ENCODE measurements at regions not wholly inside any gene's neighbourhood (a gene's known extent, or its start where the extent isn't known, plus 50 kb on each side); places are given as distances from the start of the nearest gene placed in this dataset.

DNA sequence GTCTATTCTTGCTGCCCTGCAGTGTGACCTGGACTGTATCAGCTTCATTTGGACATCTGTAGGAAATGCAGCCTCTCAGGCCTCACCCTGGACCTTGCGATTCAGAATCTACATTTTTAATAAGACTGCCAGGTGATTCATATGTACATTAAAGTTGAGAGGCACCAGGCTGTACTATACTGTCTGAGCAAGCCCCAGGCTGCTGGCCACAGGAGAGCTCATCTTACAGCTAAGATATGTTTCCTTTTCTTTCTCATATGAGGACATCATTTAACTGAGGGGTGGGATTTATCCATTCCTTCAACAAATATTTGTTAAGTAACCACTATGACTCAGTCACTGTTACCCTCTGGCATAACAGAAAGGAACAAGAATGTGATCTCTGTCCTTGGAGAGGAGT, 78.2 kb upstream of the GCFC2 start:
- BruUV-seq (replicated peaks): no TSS peak
- H4K20me1 ChIP-seq (ENCODE audit: insufficient read depth, low read length): no peaks in the 10 kb centered on the region
- 55% methylated on average over 1 of the region's 1 CpG for WGBS (ENCODE audit: low lambda C conversion rate)
- FAIRE-seq: no peak
- no peak overlapping the region for H3K9ac ChIP-seq (ENCODE audit: insufficient read depth, low read depth, low read length)
- H3K4me2 ChIP-seq (ENCODE audit: low read depth, low read length): no peak overlapping the region
- peaks cover 0 to 2% of the 10 kb centered on the region in 2 experiments; a peak in 1 of 5 replicates for H3K27me3 ChIP-seq (ENCODE audit: control insufficient read depth in 1 of 2, insufficient read depth in 2 of 2, low read length in 2 of 2)
- TF ChIP-seq, protein P1, sequence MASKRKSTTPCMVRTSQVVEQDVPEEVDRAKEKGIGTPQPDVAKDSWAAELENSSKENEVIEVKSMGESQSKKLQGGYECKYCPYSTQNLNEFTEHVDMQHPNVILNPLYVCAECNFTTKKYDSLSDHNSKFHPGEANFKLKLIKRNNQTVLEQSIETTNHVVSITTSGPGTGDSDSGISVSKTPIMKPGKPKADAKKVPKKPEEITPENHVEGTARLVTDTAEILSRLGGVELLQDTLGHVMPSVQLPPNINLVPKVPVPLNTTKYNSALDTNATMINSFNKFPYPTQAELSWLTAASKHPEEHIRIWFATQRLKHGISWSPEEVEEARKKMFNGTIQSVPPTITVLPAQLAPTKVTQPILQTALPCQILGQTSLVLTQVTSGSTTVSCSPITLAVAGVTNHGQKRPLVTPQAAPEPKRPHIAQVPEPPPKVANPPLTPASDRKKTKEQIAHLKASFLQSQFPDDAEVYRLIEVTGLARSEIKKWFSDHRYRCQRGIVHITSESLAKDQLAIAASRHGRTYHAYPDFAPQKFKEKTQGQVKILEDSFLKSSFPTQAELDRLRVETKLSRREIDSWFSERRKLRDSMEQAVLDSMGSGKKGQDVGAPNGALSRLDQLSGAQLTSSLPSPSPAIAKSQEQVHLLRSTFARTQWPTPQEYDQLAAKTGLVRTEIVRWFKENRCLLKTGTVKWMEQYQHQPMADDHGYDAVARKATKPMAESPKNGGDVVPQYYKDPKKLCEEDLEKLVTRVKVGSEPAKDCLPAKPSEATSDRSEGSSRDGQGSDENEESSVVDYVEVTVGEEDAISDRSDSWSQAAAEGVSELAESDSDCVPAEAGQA (IDR thresholded peaks at IDR 0.05; ENCODE audit: low read depth): no peak
- TF ChIP-seq, protein P1 (CRISPR knock-in tag; IDR thresholded peaks at IDR 0.05; ENCODE audit: borderline replicate concordance): no peak
- TF ChIP-seq ZKSCAN5 (CRISPR knock-in tag; IDR thresholded peaks at IDR 0.05): no peak
- TF ChIP-seq, protein P2, sequence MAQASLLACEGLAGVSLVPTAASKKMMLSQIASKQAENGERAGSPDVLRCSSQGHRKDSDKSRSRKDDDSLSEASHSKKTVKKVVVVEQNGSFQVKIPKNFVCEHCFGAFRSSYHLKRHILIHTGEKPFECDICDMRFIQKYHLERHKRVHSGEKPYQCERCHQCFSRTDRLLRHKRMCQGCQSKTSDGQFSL (CRISPR knock-in tag; IDR thresholded peaks at IDR 0.05): no peak
- TF ChIP-seq, protein P3, sequence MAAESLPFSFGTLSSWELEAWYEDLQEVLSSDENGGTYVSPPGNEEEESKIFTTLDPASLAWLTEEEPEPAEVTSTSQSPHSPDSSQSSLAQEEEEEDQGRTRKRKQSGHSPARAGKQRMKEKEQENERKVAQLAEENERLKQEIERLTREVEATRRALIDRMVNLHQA (CRISPR knock-in tag; IDR thresholded peaks at IDR 0.05): no peak
- TF ChIP-seq, protein P4, sequence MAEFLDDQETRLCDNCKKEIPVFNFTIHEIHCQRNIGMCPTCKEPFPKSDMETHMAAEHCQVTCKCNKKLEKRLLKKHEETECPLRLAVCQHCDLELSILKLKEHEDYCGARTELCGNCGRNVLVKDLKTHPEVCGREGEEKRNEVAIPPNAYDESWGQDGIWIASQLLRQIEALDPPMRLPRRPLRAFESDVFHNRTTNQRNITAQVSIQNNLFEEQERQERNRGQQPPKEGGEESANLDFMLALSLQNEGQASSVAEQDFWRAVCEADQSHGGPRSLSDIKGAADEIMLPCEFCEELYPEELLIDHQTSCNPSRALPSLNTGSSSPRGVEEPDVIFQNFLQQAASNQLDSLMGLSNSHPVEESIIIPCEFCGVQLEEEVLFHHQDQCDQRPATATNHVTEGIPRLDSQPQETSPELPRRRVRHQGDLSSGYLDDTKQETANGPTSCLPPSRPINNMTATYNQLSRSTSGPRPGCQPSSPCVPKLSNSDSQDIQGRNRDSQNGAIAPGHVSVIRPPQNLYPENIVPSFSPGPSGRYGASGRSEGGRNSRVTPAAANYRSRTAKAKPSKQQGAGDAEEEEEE (CRISPR knock-in tag; IDR thresholded peaks at IDR 0.05; ENCODE audit: borderline replicate concordance): no peak
- TF ChIP-seq, protein P5, sequence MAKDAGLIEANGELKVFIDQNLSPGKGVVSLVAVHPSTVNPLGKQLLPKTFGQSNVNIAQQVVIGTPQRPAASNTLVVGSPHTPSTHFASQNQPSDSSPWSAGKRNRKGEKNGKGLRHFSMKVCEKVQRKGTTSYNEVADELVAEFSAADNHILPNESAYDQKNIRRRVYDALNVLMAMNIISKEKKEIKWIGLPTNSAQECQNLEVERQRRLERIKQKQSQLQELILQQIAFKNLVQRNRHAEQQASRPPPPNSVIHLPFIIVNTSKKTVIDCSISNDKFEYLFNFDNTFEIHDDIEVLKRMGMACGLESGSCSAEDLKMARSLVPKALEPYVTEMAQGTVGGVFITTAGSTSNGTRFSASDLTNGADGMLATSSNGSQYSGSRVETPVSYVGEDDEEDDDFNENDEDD (CRISPR knock-in tag; IDR thresholded peaks at IDR 0.05; ENCODE audit: borderline replicate concordance): no peak
- no peak overlapping the region for H3K4me3 ChIP-seq (replicated peaks in 1 of 3; ENCODE audit: insufficient read depth in 1 of 3, low read depth in 2 of 3, low read length in 3 of 3)
- H3K79me2 ChIP-seq (ENCODE audit: insufficient read depth, low read length): no peaks in the 10 kb centered on the region
- in situ Hi-C loops (cut with HindIII; ENCODE audit: extremely low pct_ligation_motif_present, low pct_unique_long_range_greater_than_20kb) (loop anchor here (5.0 kb wide), 1 partner anchor 808 kb away; no protein-coding TSS in a partner anchor), intact Hi-C loops (cut with micrococcal nuclease; ENCODE audit: unreplicated experiment) (no loop called here)
- peak; percentile 18; the same call in 1 of the 3 replicates for ATAC-seq
- CTCF ChIA-PET (ENCODE audit: low intra/inter-chr PET ratio, low total read pairs): no interaction called here
- no peak for DNase-seq (ENCODE audit: low spot score)
- POLR2A ChIA-PET: no interaction called here
- H2AFZ ChIP-seq (ENCODE audit: low read length): no peak overlapping the region
- no peaks in the 10 kb centered on the region for H3K9me3 ChIP-seq (ENCODE audit: low read length)
- no peak overlapping the region for H3K27ac ChIP-seq (ENCODE audit: extremely low read length, insufficient read depth, low read length)
- no peaks in the 10 kb centered on the region for H3K4me1 ChIP-seq (ENCODE audit: insufficient read depth, low read length)
- H3K36me3 ChIP-seq (replicated peaks in 1 of 2; ENCODE audit: control insufficient read depth in 1 of 2, insufficient read depth in 2 of 2, low read length in 2 of 2): no peaks in the 10 kb centered on the region
